ENCODE measurements at regions not wholly inside any gene's neighbourhood (a gene's known extent, or its start where the extent isn't known, plus 50 kb on each side); places are given as distances from the start of the nearest gene placed in this dataset.

DNA sequence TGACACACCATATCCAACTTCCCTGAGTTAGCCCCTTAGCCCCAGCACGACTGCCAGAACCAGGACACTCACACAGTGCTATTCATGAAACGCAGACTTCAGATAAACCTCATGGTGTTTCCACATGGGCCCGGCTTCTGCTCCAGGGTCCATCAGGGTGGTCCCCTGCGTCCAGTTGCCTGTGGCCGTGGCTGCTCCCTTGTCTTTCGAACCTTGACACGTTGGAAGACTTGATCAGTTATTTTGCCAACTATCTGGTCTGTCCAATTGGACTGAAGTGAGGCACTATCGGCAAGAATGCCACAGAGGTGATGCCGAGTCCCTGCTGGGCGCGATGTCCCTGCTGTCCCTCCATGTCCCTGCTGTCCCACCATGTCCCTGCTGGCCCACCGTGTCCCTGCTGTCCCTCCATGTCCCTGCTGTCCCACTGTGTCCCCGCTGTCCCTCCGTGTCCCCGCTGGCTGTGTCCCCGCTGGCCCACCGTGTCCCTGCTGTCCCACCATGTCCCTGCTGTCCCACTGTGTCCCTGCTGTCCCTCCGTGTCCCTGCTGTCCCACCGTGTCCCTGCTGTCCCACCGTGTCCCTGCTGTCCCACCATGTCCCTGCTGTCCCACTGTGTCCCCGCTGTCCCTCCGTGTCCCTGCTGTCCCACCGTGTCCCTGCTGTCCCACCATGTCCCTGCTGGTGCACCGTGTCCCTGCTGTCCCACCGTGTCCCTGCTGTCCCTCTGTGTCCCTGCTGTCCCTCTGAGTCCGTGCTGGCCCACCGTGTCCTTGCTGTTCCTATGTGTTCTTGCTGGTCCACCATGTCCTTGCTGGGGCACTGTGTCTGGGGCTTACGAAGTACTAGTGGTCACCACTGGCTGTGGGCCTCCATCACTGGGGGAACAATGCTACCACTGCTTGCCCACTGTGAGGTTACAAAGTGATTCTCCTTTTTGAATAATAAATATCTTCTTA is 251.4 kb downstream of the DLL1 start:
- Histone ChIP-seq H3K27ac (no peak overlapping the region), H3K79me2 (no peaks in the 10 kb centered on the region), H3K36me3 (ENCODE audit: control insufficient read depth, insufficient read depth, low read length) (no peaks in the 10 kb centered on the region), H2AFZ (no peak overlapping the region), H3K27me3 (ENCODE audit: control insufficient read depth, insufficient read depth, low read length) (no peaks in the 10 kb centered on the region), H3K9me3 (ENCODE audit: control insufficient read depth, low read length) (no peaks in the 10 kb centered on the region), H3K4me2 (ENCODE audit: low read length) (no peak overlapping the region), H3K4me3 (ENCODE audit: low read depth, low read length) (no peak overlapping the region), H3K9ac (no peak overlapping the region), H3K4me1 (no peaks in the 10 kb centered on the region)
- TF ChIP-seq, protein P1, sequence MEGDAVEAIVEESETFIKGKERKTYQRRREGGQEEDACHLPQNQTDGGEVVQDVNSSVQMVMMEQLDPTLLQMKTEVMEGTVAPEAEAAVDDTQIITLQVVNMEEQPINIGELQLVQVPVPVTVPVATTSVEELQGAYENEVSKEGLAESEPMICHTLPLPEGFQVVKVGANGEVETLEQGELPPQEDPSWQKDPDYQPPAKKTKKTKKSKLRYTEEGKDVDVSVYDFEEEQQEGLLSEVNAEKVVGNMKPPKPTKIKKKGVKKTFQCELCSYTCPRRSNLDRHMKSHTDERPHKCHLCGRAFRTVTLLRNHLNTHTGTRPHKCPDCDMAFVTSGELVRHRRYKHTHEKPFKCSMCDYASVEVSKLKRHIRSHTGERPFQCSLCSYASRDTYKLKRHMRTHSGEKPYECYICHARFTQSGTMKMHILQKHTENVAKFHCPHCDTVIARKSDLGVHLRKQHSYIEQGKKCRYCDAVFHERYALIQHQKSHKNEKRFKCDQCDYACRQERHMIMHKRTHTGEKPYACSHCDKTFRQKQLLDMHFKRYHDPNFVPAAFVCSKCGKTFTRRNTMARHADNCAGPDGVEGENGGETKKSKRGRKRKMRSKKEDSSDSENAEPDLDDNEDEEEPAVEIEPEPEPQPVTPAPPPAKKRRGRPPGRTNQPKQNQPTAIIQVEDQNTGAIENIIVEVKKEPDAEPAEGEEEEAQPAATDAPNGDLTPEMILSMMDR (IDR thresholded peaks at IDR 0.05): no peak

DNA sequence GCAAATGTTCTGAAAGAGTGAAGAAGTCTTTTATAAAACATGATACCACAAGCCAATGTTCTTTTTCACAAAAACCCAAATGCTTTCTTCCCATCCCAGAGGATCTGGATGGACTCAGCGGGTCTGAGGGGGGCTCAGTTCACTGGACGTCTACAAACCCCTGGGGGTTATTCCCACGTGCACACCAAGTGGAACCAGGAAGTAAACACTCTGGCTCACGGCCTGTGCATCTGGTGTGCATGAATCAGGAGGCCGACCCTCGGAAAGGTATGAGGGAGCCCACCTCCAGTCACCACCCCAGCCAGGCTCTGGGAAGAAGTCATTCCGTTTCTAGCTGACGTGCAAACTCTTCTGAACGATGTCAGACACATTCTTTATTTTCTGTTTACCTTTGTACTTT is 252.2 kb downstream of the DLL1 start:
- Histone ChIP-seq H3K9ac (no peak overlapping the region), H3K9me3 (ENCODE audit: control insufficient read depth, low read length) (no peaks in the 10 kb centered on the region), H2AFZ (no peak overlapping the region), H3K4me2 (ENCODE audit: low read length) (no peak overlapping the region), H3K4me1 (no peaks in the 10 kb centered on the region), H3K27me3 (ENCODE audit: control insufficient read depth, insufficient read depth, low read length) (no peaks in the 10 kb centered on the region), H3K27ac (no peak overlapping the region), H3K4me3 (ENCODE audit: low read depth, low read length) (no peak overlapping the region), H3K36me3 (ENCODE audit: control insufficient read depth, insufficient read depth, low read length) (no peaks in the 10 kb centered on the region), H3K79me2 (no peaks in the 10 kb centered on the region)
- TF ChIP-seq, protein P1 (IDR thresholded peaks at IDR 0.05): no peak

- no peak overlapping the region for H3K4me3 ChIP-seq (ENCODE audit: low read depth, low read length)
- H3K79me2 ChIP-seq: no peaks in the 10 kb centered on the region
- no peak overlapping the region for H3K9ac ChIP-seq
- H3K27me3 ChIP-seq (ENCODE audit: control insufficient read depth, insufficient read depth, low read length): no peaks in the 10 kb centered on the region
- H3K4me1 ChIP-seq: no peaks in the 10 kb centered on the region
- no peaks in the 10 kb centered on the region for H3K9me3 ChIP-seq (ENCODE audit: control insufficient read depth, low read length)
- H3K4me2 ChIP-seq (ENCODE audit: low read length): no peak overlapping the region
- H3K27ac ChIP-seq: no peak overlapping the region
- no peak overlapping the region for H2AFZ ChIP-seq
- TF ChIP-seq, protein P1 (IDR thresholded peaks at IDR 0.05): no peak
- no peaks in the 10 kb centered on the region for H3K36me3 ChIP-seq (ENCODE audit: control insufficient read depth, insufficient read depth, low read length)
Observed at GRCh38 chr6:170038251-170038650, 252.6 kb downstream of the DLL1 start.

DNA sequence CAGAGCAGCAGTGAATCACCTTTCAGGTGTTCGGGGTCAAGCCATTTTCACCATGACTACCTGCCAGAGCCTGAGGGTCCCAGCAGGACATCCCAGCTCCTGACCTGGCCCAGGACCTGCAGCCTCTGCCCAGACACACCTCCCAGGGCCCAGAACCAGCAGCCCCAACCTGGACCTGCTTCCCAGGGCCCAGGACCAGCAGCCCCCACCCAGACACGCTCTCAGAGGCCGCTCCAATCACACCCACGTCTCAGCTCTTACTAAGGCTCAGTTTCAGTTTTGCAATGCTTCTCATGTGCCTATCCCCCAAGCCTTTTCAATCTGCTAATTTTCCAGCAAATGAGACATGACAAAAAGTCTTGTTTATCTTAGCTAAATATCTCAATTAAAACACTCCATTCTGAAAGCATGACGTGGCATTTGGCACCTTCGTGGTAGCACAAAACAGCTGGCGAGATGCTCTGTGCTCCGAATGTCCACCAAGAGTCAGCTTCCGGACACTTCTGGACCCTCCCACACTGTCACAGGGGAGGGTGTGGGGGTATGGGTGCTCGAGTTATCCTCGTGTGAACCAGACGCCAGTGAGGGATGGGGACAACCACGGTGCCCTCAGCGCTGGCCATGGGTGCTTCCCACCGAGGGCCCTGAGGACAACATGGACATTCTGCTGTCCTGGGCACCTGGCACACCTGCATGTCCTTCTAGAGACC is 253.2 kb downstream of the DLL1 start:
- H3K4me2 ChIP-seq (ENCODE audit: low read length): no peak overlapping the region
- no peak overlapping the region for H3K9ac ChIP-seq
- no peaks in the 10 kb centered on the region for H3K36me3 ChIP-seq (ENCODE audit: control insufficient read depth, insufficient read depth, low read length)
- no peaks in the 10 kb centered on the region for H3K9me3 ChIP-seq (ENCODE audit: control insufficient read depth, low read length)
- no peaks in the 10 kb centered on the region for H3K4me1 ChIP-seq
- TF ChIP-seq, protein P1 (IDR thresholded peaks at IDR 0.05): no peak
- H3K79me2 ChIP-seq: no peaks in the 10 kb centered on the region
- no peak overlapping the region for H3K4me3 ChIP-seq (ENCODE audit: low read depth, low read length)
- no peak overlapping the region for H3K27ac ChIP-seq
- no peak overlapping the region for H2AFZ ChIP-seq
- H3K27me3 ChIP-seq (ENCODE audit: control insufficient read depth, insufficient read depth, low read length): no peaks in the 10 kb centered on the region
